HUES6 (cell line): ENCODE measurements at regions not wholly inside any gene's neighbourhood (a gene's known extent, or its start where the extent isn't known, plus 50 kb on each side); places are given as distances from the start of the nearest gene placed in this dataset.

Source experiments
- H3K27ac ChIP-seq: 2 replicates; pipeline ENCODE4 v1.7.0; 2013; ENCODE audit warnings: low read depth, mild to moderate bottlenecking, low read length, inconsistent platforms
- H3K27me3 ChIP-seq: 2 replicates; pipeline ENCODE4 v1.6.1; 2013; ENCODE audit warnings: low read length; ENCODE audit not compliant: control insufficient read depth, insufficient read depth
- H3K36me3 ChIP-seq: 2 replicates; pipeline ENCODE4 v1.6.1; 2013; ENCODE audit warnings: low read length; ENCODE audit not compliant: control insufficient read depth, insufficient read depth
- H3K4me1 ChIP-seq: 2 replicates; pipeline ENCODE4 v1.6.1; 2013; ENCODE audit warnings: low read length; ENCODE audit not compliant: control insufficient read depth, insufficient read depth
- H3K4me3 ChIP-seq: 2 replicates; pipeline ENCODE4 v1.5.1; 2013; ENCODE audit warnings: low read depth, low read length
- H3K9ac ChIP-seq: one replicate; pipeline ENCODE4 v1.6.1; 2013; ENCODE audit warnings: mild to moderate bottlenecking, low read length
- H3K9me3 ChIP-seq: 2 replicates; pipeline ENCODE4 v1.6.1; 2013; ENCODE audit warnings: low read depth, low read length; ENCODE audit not compliant: control insufficient read depth, insufficient read depth

GRCh38 chr1:22374001-22374400, 77.7 kb upstream of the ZBTB40 start:
- no peaks in the 10 kb centered on the region for H3K27me3 ChIP-seq
- peaks cover 7% of the 10 kb centered on the region; the same call in 1 of the 2 replicates for H3K4me1 ChIP-seq
- no peaks in the 10 kb centered on the region for H3K36me3 ChIP-seq

DNA sequence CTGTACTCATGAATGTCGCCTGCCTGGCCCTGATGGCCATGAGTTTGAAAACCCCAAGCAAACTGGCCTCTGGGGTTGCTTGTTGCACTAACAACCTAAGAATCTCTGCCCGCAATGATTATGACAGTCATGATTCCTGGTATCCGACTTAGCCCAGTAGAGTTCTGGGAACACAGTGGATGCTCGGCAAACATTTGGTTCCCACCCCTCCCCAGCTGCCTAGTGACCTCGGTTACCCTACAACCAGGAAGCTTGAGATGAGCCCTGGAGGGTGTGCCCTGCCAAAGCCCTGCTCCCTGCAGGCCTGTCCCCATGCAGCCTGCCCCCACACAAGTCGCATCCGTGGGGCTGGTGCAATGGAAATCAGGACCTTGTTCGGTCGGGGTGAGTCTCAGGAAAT, 76.0 kb upstream of the ZBTB40 start:
- H3K9me3 ChIP-seq = peaks cover 12% of the 10 kb centered on the region
- H3K36me3 ChIP-seq = no peaks in the 10 kb centered on the region
- no peak overlapping the region for H3K27ac ChIP-seq
- H3K4me3 ChIP-seq = no peak overlapping the region
- H3K27me3 ChIP-seq = no peaks in the 10 kb centered on the region
- no peak overlapping the region for H3K9ac ChIP-seq
- peaks cover 7% of the 10 kb centered on the region; the same call in 1 of the 2 replicates for H3K4me1 ChIP-seq

More at GRCh38 chr1:22374001-22374400, 77.7 kb upstream of the ZBTB40 start:
- Histone ChIP-seq H3K4me3 (no peak overlapping the region), H3K9me3 (peaks cover 12% of the 10 kb centered on the region), H3K9ac (no peak overlapping the region), H3K27ac (no peak overlapping the region)

- Histone ChIP-seq H3K4me1 (peaks cover 7% of the 10 kb centered on the region; the same call in 1 of the 2 replicates), H3K4me3 (no peak overlapping the region), H3K9me3 (peaks cover 12% of the 10 kb centered on the region), H3K27ac (no peak overlapping the region), H3K36me3 (no peaks in the 10 kb centered on the region), H3K27me3 (no peaks in the 10 kb centered on the region), H3K9ac (no peak overlapping the region)
Observed at GRCh38 chr1:22376001-22376400, 75.7 kb upstream of the ZBTB40 start.

DNA sequence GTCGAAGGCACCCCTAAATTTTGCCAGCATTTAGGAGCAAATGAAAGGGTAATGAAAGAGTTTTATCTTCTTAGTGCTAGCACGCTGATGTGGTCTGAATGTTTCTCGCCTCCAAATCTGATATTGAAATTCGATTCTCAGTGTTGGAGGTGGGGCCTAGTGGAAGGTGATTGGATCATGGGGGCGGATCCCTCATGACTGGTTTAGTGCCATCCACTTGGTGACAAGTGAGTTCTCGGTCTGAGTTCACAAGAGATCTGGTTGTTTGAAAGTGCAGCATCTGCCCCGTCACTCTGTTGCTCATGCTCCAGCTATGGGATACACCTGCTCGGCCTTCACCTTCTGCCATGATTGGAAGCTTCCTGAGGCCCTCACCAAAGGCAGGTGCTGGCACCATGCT, 75.1 kb upstream of the ZBTB40 start:
- Histone ChIP-seq H3K27me3 (no peaks in the 10 kb centered on the region), H3K36me3 (no peaks in the 10 kb centered on the region), H3K4me1 (peaks cover 7% of the 10 kb centered on the region; the same call in 1 of the 2 replicates), H3K9me3 (peaks cover 12% of the 10 kb centered on the region), H3K27ac (no peak overlapping the region), H3K9ac (no peak overlapping the region), H3K4me3 (no peak overlapping the region)

DNA sequence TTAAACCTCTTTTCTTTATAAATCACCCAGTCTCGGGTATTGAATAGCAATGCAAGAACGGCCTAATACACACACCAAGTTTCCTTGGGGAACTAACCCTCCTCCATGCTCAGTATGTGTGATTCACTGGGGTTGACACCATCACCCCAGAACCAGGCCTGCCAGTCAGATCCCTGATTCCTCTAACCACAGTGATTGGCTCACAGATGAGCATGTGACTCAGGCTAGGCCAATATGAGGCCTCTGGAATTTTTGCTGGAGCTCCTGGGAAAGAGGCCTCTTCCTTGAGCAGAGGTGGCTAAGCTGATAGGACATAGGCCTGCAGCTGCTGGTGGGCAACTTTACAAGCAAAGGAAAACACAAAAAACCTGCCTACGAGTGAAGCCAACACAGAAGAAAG, 74.7 kb upstream of the ZBTB40 start:
- no peak overlapping the region for H3K9ac ChIP-seq
- no peak overlapping the region for H3K27ac ChIP-seq
- H3K27me3 ChIP-seq = no peaks in the 10 kb centered on the region
- no peak overlapping the region for H3K4me3 ChIP-seq
- no peaks in the 10 kb centered on the region for H3K36me3 ChIP-seq
- H3K4me1 ChIP-seq = peaks cover 7% of the 10 kb centered on the region; the same call in 1 of the 2 replicates
- H3K9me3 ChIP-seq = peaks cover 12% of the 10 kb centered on the region

GRCh38 chr1:22379566-22379965, 72.1 kb upstream of the ZBTB40 start:
- peaks cover 7% of the 10 kb centered on the region; the same call in 1 of the 2 replicates for H3K4me1 ChIP-seq
- no peak overlapping the region for H3K27ac ChIP-seq
- no peaks in the 10 kb centered on the region for H3K9me3 ChIP-seq
- H3K4me3 ChIP-seq = no peak overlapping the region
- H3K27me3 ChIP-seq = no peaks in the 10 kb centered on the region
- H3K36me3 ChIP-seq = no peaks in the 10 kb centered on the region
- H3K9ac ChIP-seq = no peak overlapping the region

GRCh38 chr1:22380024-22380785, 71.4 kb upstream of the ZBTB40 start:
- Histone ChIP-seq H3K4me3 (no peak overlapping the region), H3K4me1 (peaks cover 7% of the 10 kb centered on the region; the same call in 1 of the 2 replicates), H3K27me3 (no peaks in the 10 kb centered on the region), H3K9ac (no peak overlapping the region), H3K9me3 (no peaks in the 10 kb centered on the region), H3K27ac (no peak overlapping the region), H3K36me3 (no peaks in the 10 kb centered on the region)

DNA sequence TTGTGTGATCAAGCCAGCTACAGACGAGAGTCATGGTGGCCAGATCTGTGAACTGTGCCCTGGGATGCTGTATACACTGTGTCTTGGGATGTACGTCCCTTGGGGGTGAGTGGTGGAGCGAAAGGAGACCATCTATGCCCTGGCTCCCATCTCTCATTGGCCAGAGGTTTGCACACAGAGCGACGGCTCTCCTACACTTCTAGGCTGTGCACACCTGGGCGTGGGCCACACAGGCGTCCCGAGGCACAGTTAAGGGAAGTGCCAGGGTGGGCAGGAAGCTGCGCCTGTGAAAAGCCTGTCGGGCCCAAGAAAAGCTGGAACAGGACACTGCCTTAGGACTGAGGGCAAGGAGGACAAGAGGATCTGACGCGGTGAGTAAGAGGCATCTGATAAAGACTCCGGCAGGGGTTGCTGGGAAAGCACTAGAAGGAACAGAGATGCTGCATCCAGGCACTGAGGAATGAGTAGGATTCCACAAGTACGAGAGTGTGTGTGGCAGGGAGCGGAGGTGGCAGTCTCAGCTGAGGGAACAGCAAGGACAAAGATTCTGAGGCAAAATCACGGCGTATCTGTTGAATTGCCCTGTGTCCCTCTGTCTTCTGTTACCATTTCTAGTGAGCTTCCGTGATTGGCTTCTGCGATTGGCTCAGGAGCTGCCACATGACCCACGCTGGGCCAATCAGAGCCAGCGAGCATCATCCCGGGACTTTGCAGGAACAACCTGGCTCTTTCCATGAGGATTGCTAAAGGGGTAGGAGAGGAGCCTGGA, 67.9 kb upstream of the ZBTB40 start:
- Histone ChIP-seq H3K36me3 (no peaks in the 10 kb centered on the region), H3K27me3 (no peaks in the 10 kb centered on the region), H3K9ac (no peak overlapping the region), H3K27ac (no peak overlapping the region), H3K4me3 (no peak overlapping the region), H3K4me1 (peaks cover 7% of the 10 kb centered on the region; the same call in 1 of the 2 replicates), H3K9me3 (no peaks in the 10 kb centered on the region)

- no peak overlapping the region for H3K4me3 ChIP-seq
- H3K27ac ChIP-seq = no peak overlapping the region
- peaks cover 16% of the 10 kb centered on the region for H3K4me1 ChIP-seq
- H3K9me3 ChIP-seq = no peaks in the 10 kb centered on the region
- no peaks in the 10 kb centered on the region for H3K36me3 ChIP-seq
- no peak overlapping the region for H3K9ac ChIP-seq
- no peaks in the 10 kb centered on the region for H3K27me3 ChIP-seq
Observed at GRCh38 chr1:22385537-22385936, 66.1 kb upstream of the ZBTB40 start.

GRCh38 chr1:22386774-22387173, 64.9 kb upstream of the ZBTB40 start:
- no peaks in the 10 kb centered on the region for H3K27me3 ChIP-seq
- H3K27ac ChIP-seq = no peak overlapping the region
- H3K9ac ChIP-seq = no peak overlapping the region
- H3K9me3 ChIP-seq = no peaks in the 10 kb centered on the region
- peaks cover 16% of the 10 kb centered on the region for H3K4me1 ChIP-seq
- no peaks in the 10 kb centered on the region for H3K36me3 ChIP-seq
- no peak overlapping the region for H3K4me3 ChIP-seq

DNA sequence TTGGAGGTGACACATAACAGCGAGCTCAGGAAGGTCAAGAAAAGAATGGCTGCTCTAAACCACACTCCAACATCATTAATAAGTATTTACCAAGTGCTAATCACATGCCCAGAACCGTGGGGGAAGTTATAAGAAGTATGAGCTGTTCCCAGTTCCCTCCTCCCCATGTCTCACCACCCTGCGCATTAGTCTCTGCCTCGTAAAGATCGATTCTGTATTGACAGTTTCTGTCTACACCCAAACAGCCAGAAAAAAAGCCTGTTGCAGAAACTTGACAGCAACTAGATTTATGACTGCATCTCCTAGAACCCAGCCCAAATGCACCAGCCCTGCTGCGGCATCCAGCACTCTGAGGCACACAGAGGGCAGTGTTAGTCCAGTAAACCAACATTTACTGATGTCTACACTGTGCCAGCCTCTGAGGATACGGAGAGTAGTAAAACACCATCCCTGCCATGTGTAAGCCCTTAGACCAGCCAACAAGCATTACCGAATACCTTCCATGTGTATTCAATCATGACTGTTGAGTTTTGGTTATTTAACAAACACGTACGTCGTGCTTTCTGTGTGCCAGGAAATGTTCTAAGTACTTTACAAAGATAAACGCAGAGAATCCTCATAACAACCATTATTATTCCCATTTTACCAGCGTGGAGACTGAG, 63.6 kb upstream of the ZBTB40 start:
- peaks cover 16% of the 10 kb centered on the region for H3K4me1 ChIP-seq
- H3K4me3 ChIP-seq = no peak overlapping the region
- no peak overlapping the region for H3K9ac ChIP-seq
- H3K27me3 ChIP-seq = no peaks in the 10 kb centered on the region
- no peaks in the 10 kb centered on the region for H3K36me3 ChIP-seq
- no peak overlapping the region for H3K27ac ChIP-seq
- no peaks in the 10 kb centered on the region for H3K9me3 ChIP-seq
